ENCODE measurements at regions not wholly inside any gene's neighbourhood (a gene's known extent, or its start where the extent isn't known, plus 50 kb on each side); places are given as distances from the start of the nearest gene placed in this dataset.

DNA sequence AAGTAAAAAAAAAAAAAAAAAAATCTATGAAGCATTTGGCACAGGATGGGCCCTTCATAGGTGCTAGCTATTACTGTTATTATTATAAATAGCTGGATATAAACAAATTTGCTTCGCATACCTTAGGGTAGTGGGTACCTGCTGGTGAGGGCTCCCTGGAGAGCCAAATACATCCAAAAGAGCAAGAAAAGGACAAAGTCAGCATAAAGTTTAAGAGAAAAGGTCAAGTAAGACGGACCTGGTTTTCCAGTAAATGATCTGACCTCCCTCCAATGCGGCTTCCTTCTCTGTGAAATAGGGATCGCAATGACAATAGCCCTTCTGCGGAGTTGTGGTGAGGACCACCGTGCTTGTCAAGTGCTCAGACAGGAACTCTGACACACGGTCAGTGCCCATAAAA is 214.5 kb downstream of the SNX10 start:
- 90% methylated on average over 7 of the region's 7 CpGs for WGBS, 2 donors
- intact Hi-C loops (cut with DNase I): no loop called here

DNA sequence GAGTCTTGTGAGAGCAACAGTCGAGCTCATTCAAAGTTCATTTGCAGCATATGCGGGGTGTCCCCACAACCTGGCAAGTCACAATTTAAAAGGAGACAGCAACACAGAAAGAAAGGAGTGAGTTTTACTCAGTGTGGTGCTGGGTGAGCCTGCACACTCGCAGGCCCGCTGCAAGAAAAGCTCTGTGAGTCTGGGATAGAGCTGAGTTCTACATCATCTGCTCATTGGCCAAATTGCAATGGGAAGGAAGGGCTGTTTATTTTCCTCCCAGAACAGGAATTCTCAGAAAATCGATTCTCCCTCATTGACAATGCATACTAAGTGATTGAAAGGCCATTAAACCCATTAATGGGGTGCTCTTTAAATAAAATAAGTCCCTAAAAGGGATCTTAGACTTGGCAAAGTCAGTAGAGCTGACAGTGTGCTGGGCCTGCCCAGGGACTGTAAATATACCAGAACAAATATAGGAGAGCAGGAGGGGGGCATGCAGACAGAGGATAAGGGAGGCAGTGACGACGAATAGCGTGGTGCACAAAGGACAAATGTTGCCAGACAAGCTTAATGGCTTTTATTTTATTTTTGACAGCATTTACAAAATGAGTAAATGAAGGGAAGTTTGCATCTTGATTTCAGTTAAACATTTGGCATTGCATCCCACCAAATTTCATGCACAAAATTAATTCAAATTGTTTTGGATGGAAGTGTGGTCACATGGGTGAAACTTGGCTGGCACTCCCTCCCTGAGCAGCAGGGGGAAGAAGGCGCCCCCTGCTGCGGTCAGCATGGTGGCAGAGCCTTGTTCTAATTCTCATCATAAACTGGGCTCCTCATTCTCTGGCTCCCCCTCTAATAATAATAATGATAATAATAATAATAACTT is 215.7 kb downstream of the SNX10 start:
- no peak overlapping the region for H3K27ac ChIP-seq
- H3K4me1 ChIP-seq: no peaks in the 10 kb centered on the region
- intact Hi-C loops (cut with DNase I): no loop called here
- TF ChIP-seq, protein P1, sequence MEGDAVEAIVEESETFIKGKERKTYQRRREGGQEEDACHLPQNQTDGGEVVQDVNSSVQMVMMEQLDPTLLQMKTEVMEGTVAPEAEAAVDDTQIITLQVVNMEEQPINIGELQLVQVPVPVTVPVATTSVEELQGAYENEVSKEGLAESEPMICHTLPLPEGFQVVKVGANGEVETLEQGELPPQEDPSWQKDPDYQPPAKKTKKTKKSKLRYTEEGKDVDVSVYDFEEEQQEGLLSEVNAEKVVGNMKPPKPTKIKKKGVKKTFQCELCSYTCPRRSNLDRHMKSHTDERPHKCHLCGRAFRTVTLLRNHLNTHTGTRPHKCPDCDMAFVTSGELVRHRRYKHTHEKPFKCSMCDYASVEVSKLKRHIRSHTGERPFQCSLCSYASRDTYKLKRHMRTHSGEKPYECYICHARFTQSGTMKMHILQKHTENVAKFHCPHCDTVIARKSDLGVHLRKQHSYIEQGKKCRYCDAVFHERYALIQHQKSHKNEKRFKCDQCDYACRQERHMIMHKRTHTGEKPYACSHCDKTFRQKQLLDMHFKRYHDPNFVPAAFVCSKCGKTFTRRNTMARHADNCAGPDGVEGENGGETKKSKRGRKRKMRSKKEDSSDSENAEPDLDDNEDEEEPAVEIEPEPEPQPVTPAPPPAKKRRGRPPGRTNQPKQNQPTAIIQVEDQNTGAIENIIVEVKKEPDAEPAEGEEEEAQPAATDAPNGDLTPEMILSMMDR (IDR thresholded peaks at IDR 0.05): no peak
- no peak for TF ChIP-seq POLR2A (IDR thresholded peaks at IDR 0.05)
- H3K36me3 ChIP-seq: no peaks in the 10 kb centered on the region
- 69 to 70% methylated on average over 10 of the region's 10 CpGs for WGBS, 2 donors
- H3K4me3 ChIP-seq: no peak overlapping the region
- H3K27me3 ChIP-seq: peaks cover 0 to 55% (median 0%) of the 10 kb centered on the region in 4 donors
- no peaks in the 10 kb centered on the region for H3K9me3 ChIP-seq
- DNase-seq: no peak

More for the DNA sequence above, 214.5 kb downstream of the SNX10 start:
- no peak overlapping the region for H3K27ac ChIP-seq
- DNase-seq: no peak
- no peaks in the 10 kb centered on the region for H3K9me3 ChIP-seq
- peaks cover 0 to 55% (median 0%) of the 10 kb centered on the region in 4 donors for H3K27me3 ChIP-seq
- no peak for TF ChIP-seq POLR2A (IDR thresholded peaks at IDR 0.05)
- TF ChIP-seq, protein P1 (IDR thresholded peaks at IDR 0.05): no peak
- H3K4me3 ChIP-seq: no peak overlapping the region
- no peaks in the 10 kb centered on the region for H3K36me3 ChIP-seq
- H3K4me1 ChIP-seq: no peaks in the 10 kb centered on the region

DNA sequence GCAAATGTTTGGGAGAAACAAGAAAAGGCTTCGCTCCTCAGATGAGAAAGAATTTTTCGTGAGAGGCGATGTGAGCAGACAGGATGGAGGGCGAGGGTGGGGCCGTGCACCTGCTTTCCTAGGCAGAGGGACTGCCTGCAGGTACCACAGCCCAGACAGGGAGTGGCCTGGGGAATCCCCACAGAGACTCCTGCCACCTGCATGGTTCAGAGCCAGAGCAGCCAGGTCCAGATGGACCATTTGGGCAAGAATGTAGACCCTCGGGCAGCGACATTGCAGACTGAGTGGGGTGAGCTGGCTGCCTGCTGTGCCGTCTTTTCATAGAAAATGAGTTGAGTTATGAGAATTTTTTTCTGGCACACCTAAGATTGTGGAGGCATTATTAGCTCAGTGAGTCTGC is 216.8 kb downstream of the SNX10 start:
- intact Hi-C loops (cut with DNase I): no loop called here
- 18 to 55% methylated on average over 6 to 8 of the region's 8 CpGs for WGBS, 2 donors
- Histone ChIP-seq H3K27me3 (peaks cover 0 to 51% (median 0%) of the 10 kb centered on the region in 4 donors), H3K9me3 (no peaks in the 10 kb centered on the region), H3K27ac (no peak overlapping the region), H3K4me1 (no peaks in the 10 kb centered on the region), H3K36me3 (no peaks in the 10 kb centered on the region), H3K4me3 (no peak overlapping the region)
- DNase-seq: no peak
- TF ChIP-seq POLR2A (IDR thresholded peaks at IDR 0.05): no peak
- TF ChIP-seq, protein P1 (IDR thresholded peaks at IDR 0.05): no peak

DNA sequence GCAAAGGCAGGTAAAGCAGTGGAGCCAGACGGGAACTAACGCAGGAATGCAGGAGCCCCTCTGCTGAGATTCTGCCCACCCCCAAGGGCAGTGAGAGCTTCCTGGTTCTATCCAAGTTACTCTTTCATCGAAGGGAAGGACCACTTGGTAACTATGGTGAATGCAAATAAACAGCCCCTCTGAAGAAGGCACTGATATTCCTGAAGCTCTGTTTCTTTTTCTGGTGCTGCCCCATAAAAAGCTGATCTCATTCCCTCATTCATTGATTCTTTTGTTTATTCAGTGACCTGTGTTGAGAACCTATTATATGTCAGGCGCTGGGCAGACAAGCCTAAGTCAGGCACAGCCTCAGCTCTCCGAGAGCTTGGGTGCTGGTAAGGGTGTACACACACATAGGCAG is 217.3 kb downstream of the SNX10 start:
- peaks cover 0 to 50% (median 0%) of the 10 kb centered on the region in 4 donors for H3K27me3 ChIP-seq
- intact Hi-C loops (cut with DNase I): no loop called here

More for the DNA sequence above, 217.3 kb downstream of the SNX10 start:
- Histone ChIP-seq H3K4me1 (no peaks in the 10 kb centered on the region), H3K36me3 (no peaks in the 10 kb centered on the region), H3K4me3 (no peak overlapping the region), H3K9me3 (no peaks in the 10 kb centered on the region), H3K27ac (no peak overlapping the region)
- no peak for DNase-seq
- TF ChIP-seq, protein P1 (IDR thresholded peaks at IDR 0.05): no peak
- TF ChIP-seq POLR2A (IDR thresholded peaks at IDR 0.05): no peak
- WGBS, 2 donors: 60 to 62% methylated on average over 5 of the region's 5 CpGs

Measured in esophagus squamous epithelium (tissue), 5 donors.